Astrocyte (in vitro differentiated cells and primary cell): ENCODE measurements at regions not wholly inside any gene's neighbourhood (a gene's known extent, or its start where the extent isn't known, plus 50 kb on each side); places are given as distances from the start of the nearest gene placed in this dataset.

ENCODE experiments used
- CTCF ChIP-seq: IDR thresholded peaks from 2 replicates; pipeline ENCODE4 v1.5.1; 2011; ENCODE audit warnings: low read depth, mild to moderate bottlenecking, inconsistent platforms, low read length, moderate library complexity; ENCODE audit not compliant: insufficient read depth
- EZH2 ChIP-seq: IDR thresholded peaks from 2 replicates; pipeline ENCODE4 v1.6.1; 2012; ENCODE audit warnings: mild to moderate bottlenecking, low read length, inconsistent platforms; ENCODE audit not compliant: insufficient read depth

GRCh38 chr2:228675646-228676045, 494.2 kb upstream of the SPHKAP start:
- TF ChIP-seq CTCF (no peak), EZH2 (no peak)
